Muscle of leg (tissue), 3 donors: ENCODE measurements at regions not wholly inside any gene's neighbourhood (a gene's known extent, or its start where the extent isn't known, plus 50 kb on each side); places are given as distances from the start of the nearest gene placed in this dataset.
"Not testable (repeated sequence)": the region's sequence is repeated elsewhere in the genome, so short reads cannot be mapped to it uniquely, and the experiment has no call there.

Experiments
- DNase-seq: peaks from one replicate; pipeline ENCODE4 v3.0.0; 2013
- H3K27ac ChIP-seq: one replicate; pipeline ENCODE4 v1.5.1; 2013; ENCODE audit warnings: mild to moderate bottlenecking, low read length, control low read depth
- H3K27me3 ChIP-seq: one replicate; pipeline ENCODE4 v1.6.1; 2013; ENCODE audit warnings: low read length; ENCODE audit not compliant: control insufficient read depth, insufficient read depth
- H3K36me3 ChIP-seq: one replicate; pipeline ENCODE4 v1.6.1; 2013; ENCODE audit warnings: low read length; ENCODE audit not compliant: control insufficient read depth, insufficient read depth
- H3K4me1 ChIP-seq: one replicate; pipeline ENCODE4 v1.6.1; 2013; ENCODE audit warnings: low read length; ENCODE audit not compliant: control insufficient read depth, insufficient read depth
- H3K4me3 ChIP-seq: one replicate; pipeline ENCODE4 v1.5.1; 2013; ENCODE audit warnings: low read length, control low read depth
- H3K9me3 ChIP-seq: replicated peaks from 2 replicates; pipeline ENCODE4 v1.6.1; 2013; ENCODE audit warnings: low read depth, low read length; ENCODE audit not compliant: control insufficient read depth
- WGBS: methylation state at CpG from one replicate; pipeline ENCODE4 v1.1.5; 2013; ENCODE audit warnings: missing lambda C conversion rate; ENCODE audit not compliant: insufficient coverage; 5-methylcytosine and 5-hydroxymethylcytosine counted together

GRCh38 chr16:8088820-8089338, 501.4 kb downstream of the TMEM114 start:
- no peaks in the 10 kb centered on the region for H3K36me3 ChIP-seq
- 100% methylated on average over 1 of the region's 2 CpGs for WGBS
- H3K27ac ChIP-seq = no peak overlapping the region
- no peaks in the 10 kb centered on the region for H3K4me1 ChIP-seq
- no peaks in the 10 kb centered on the region for H3K9me3 ChIP-seq
- H3K27me3 ChIP-seq = peaks cover 2% of the 10 kb centered on the region
- DNase-seq = no peak
- H3K4me3 ChIP-seq = no peak overlapping the region

- Histone ChIP-seq H3K4me1 (no peaks in the 10 kb centered on the region), H3K27me3 (peaks cover 2% of the 10 kb centered on the region), H3K9me3 (no peaks in the 10 kb centered on the region), H3K4me3 (no peak overlapping the region), H3K27ac (peak overlapping the region; percentile 74), H3K36me3 (no peaks in the 10 kb centered on the region)
- DNase-seq = peak; percentile 95
- WGBS = no CpG with 5 or more reads among the region's 5 CpGs
Measured at GRCh38 chr16:8087597-8088289, 502.6 kb downstream of the TMEM114 start.

- WGBS = no CpG with 5 or more reads among the region's 2 CpGs
Measured at GRCh38 chr16:8087146-8087545, 503.2 kb downstream of the TMEM114 start.

GRCh38 chr16:8084882-8085281, 505.4 kb downstream of the TMEM114 start:
- Histone ChIP-seq H3K4me3 (no peak overlapping the region), H3K4me1 (no peaks in the 10 kb centered on the region), H3K27me3 (peaks cover 2% of the 10 kb centered on the region), H3K36me3 (no peaks in the 10 kb centered on the region), H3K27ac (no peak overlapping the region), H3K9me3 (no peaks in the 10 kb centered on the region)
- DNase-seq = no peak
- WGBS = no CpG with 5 or more reads among the region's 2 CpGs

More at GRCh38 chr16:8087146-8087545, 503.2 kb downstream of the TMEM114 start:
- H3K36me3 ChIP-seq = no peaks in the 10 kb centered on the region
- H3K4me1 ChIP-seq = no peaks in the 10 kb centered on the region
- H3K27me3 ChIP-seq = peaks cover 2% of the 10 kb centered on the region
- peak overlapping the region; percentile 74 for H3K27ac ChIP-seq
- H3K9me3 ChIP-seq = no peaks in the 10 kb centered on the region
- DNase-seq = peak; percentile 76
- H3K4me3 ChIP-seq = no peak overlapping the region

GRCh38 chr16:8084302-8084701, 506.0 kb downstream of the TMEM114 start:
- Histone ChIP-seq H3K4me1 (no peaks in the 10 kb centered on the region), H3K9me3 (no peaks in the 10 kb centered on the region), H3K27ac (no peak overlapping the region), H3K4me3 (no peak overlapping the region), H3K27me3 (peaks cover 2% of the 10 kb centered on the region), H3K36me3 (no peaks in the 10 kb centered on the region)
- no CpG with 5 or more reads among the region's 1 CpG for WGBS
- no peak for DNase-seq

GRCh38 chr16:8083560-8083959, 506.8 kb downstream of the TMEM114 start:
- no peak for DNase-seq
- no CpG with 5 or more reads among the region's 4 CpGs for WGBS
- no peaks in the 10 kb centered on the region for H3K36me3 ChIP-seq
- H3K4me1 ChIP-seq = no peaks in the 10 kb centered on the region
- H3K9me3 ChIP-seq = no peaks in the 10 kb centered on the region
- no peak overlapping the region for H3K4me3 ChIP-seq
- H3K27me3 ChIP-seq = no peaks in the 10 kb centered on the region
- H3K27ac ChIP-seq = no peak overlapping the region

- no peak for DNase-seq
- Histone ChIP-seq H3K27ac (no peak overlapping the region), H3K27me3 (no peaks in the 10 kb centered on the region), H3K4me1 (no peaks in the 10 kb centered on the region), H3K4me3 (no peak overlapping the region), H3K36me3 (no peaks in the 10 kb centered on the region), H3K9me3 (no peaks in the 10 kb centered on the region)
- WGBS = no CpG with 5 or more reads among the region's 3 CpGs
Measured at GRCh38 chr16:8080817-8081216, 509.5 kb downstream of the TMEM114 start.

GRCh38 chr16:8075271-8075670, 515.0 kb downstream of the TMEM114 start:
- Histone ChIP-seq H3K36me3 (no peaks in the 10 kb centered on the region), H3K27me3 (no peaks in the 10 kb centered on the region), H3K9me3 (no peaks in the 10 kb centered on the region), H3K4me1 (no peaks in the 10 kb centered on the region), H3K27ac (no peak overlapping the region), H3K4me3 (no peak overlapping the region)
- WGBS = 83% methylated on average over 1 of the region's 5 CpGs
- no peak for DNase-seq

- Histone ChIP-seq H3K27me3 (no peaks in the 10 kb centered on the region), H3K9me3 (peaks cover 6% of the 10 kb centered on the region), H3K4me1 (no peaks in the 10 kb centered on the region), H3K4me3 (no peak overlapping the region), H3K27ac (no peak overlapping the region), H3K36me3 (no peaks in the 10 kb centered on the region)
- DNase-seq = no peak
- whole genome bisulfite sequencing = no CpG with 5 or more reads among the region's 2 CpGs
Measured at GRCh38 chr16:8070506-8070905, 519.8 kb downstream of the TMEM114 start.

- not testable (repeated sequence) for H3K4me1 ChIP-seq, DNase-seq, H3K27ac ChIP-seq, H3K9me3 ChIP-seq, H3K27me3 ChIP-seq, H3K4me3 ChIP-seq, H3K36me3 ChIP-seq
- WGBS = no CpG with 5 or more reads among the region's 3 CpGs
Measured at GRCh38 chr16:8068225-8068624, 522.1 kb downstream of the TMEM114 start.
